ENCODE measurements at regions not wholly inside any gene's neighbourhood (a gene's known extent, or its start where the extent isn't known, plus 50 kb on each side); places are given as distances from the start of the nearest gene placed in this dataset.

DNA sequence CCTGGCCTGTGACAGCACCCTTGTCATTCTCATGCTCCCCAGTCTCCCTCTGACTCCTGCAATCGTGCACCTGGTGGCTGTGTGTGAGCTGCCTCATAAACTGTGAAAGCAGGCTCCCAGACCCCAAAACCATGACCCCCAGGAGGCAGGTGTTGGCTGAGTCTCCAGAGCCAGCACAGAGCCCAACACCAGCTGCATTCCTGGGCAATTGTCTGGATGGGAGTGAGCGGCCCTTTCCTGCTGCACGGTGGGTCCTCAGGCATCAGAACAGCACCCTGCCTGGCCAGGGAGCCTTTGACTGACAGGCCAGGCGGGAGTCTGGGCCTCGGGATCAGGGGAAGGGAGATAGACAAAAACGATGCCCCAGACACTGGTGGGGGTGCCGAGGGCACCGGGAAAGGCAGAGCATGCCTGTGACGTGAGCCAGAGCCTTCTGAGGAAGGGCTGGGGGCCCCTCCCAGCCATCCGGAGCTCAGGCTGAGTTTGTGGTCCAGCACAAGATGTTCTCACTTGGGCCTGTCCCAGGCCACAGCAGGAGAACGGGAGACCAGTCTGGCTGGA, 135.1 kb upstream of the GPC1 start:
- TF ChIP-seq, protein P1, sequence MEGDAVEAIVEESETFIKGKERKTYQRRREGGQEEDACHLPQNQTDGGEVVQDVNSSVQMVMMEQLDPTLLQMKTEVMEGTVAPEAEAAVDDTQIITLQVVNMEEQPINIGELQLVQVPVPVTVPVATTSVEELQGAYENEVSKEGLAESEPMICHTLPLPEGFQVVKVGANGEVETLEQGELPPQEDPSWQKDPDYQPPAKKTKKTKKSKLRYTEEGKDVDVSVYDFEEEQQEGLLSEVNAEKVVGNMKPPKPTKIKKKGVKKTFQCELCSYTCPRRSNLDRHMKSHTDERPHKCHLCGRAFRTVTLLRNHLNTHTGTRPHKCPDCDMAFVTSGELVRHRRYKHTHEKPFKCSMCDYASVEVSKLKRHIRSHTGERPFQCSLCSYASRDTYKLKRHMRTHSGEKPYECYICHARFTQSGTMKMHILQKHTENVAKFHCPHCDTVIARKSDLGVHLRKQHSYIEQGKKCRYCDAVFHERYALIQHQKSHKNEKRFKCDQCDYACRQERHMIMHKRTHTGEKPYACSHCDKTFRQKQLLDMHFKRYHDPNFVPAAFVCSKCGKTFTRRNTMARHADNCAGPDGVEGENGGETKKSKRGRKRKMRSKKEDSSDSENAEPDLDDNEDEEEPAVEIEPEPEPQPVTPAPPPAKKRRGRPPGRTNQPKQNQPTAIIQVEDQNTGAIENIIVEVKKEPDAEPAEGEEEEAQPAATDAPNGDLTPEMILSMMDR (IDR thresholded peaks at IDR 0.05) = no peak
- DNase-seq (ENCODE audit: low spot score) (peak; percentile 6), ATAC-seq (ENCODE audit: low FRiP score) (no peak)

DNA sequence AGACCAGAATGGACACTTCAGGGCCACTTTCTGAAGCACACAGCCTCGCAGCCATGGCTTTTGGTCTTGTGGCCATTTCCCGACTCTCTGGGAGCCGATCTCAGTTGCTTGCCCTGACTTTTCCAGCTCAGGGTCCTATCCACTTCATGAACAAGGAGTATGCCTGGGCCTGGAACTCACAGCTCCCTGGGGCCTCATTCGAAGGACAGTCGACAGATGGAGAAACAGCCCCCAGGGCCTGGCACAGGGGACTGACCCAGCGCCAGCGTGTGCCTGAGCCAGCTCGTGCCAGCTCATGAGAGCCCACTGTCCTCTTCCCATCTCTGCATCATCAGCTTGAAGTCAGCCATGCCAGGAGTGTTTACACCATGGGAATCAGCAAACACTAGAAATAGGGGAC, 134.6 kb upstream of the GPC1 start:
- DNase-seq (ENCODE audit: low spot score) (no peak), ATAC-seq (ENCODE audit: low FRiP score) (no peak)
- TF ChIP-seq, protein P1 (IDR thresholded peaks at IDR 0.05) = no peak

DNA sequence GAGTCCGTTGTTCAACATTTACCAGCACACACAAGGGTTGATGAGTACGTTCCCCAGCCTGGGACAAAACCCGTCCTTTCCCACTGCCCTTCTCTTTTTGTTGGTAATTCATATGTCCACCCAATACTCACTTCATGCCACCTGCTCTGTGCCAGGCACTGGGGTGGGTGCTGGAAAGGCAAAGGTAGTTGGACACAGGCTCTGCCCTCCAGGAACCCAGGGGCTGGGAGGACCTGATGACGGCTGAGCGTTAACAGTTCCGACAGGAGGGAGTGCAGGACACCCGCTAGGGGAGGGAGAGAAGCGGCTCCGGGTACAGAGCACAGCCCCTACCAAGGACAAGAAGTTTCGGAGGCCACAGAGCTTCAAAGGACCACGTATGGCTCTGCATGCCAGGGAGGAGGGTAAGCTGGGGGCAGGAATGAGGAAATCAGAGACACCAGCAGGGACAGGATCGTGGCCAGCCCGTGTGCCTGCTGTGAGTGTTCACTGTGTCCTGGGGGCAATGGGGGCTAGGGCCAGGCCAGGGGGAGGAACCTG, 134.1 kb upstream of the GPC1 start:
- DNase-seq (ENCODE audit: low spot score) (peak; percentile 1), ATAC-seq (ENCODE audit: low FRiP score) (no peak)
- TF ChIP-seq, protein P1 (IDR thresholded peaks at IDR 0.05) = no peak

- TF ChIP-seq, protein P1 (IDR thresholded peaks at IDR 0.05) = no peak
- DNase-seq (ENCODE audit: low spot score) (no peak), ATAC-seq (ENCODE audit: low FRiP score) (no peak)
Measured at GRCh38 chr2:240302041-240302440, 133.4 kb upstream of the GPC1 start.

DNA sequence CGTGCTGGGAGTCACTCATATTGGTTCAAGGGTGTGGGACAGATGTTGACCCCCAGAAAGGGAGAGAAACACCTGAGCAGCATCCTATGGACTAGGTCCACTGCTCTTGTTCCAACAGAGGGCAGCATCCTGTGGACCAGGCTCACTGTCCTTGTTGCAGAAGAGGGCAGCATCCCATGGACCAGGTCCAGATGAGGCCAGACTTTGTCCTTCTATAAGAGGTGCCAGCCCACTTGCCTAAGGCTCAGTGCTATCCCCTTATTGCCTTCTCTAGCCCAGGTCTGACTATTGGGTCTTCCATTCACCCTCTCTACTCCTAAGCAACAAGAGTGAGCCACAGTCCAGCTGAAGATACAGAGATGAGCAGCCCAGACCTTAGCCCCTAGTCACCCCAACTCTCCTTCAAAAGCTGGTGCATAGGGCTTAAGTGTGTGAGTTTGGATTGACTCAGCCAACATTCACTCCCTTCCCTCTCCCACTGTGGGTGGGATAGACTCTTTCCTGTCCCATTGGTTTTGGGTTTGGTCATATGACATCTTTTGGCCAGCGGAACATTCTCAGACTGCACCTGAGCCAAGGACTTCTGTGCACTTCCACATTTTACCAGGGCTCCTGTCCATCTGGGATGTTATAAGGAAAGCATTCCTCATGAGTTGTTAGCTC, 132.4 kb upstream of the GPC1 start:
- DNase-seq (ENCODE audit: low spot score) = peak; percentile 11
- TF ChIP-seq, protein P1 (IDR thresholded peaks at IDR 0.05) = no peak
- no peak for ATAC-seq (ENCODE audit: low FRiP score)

DNA sequence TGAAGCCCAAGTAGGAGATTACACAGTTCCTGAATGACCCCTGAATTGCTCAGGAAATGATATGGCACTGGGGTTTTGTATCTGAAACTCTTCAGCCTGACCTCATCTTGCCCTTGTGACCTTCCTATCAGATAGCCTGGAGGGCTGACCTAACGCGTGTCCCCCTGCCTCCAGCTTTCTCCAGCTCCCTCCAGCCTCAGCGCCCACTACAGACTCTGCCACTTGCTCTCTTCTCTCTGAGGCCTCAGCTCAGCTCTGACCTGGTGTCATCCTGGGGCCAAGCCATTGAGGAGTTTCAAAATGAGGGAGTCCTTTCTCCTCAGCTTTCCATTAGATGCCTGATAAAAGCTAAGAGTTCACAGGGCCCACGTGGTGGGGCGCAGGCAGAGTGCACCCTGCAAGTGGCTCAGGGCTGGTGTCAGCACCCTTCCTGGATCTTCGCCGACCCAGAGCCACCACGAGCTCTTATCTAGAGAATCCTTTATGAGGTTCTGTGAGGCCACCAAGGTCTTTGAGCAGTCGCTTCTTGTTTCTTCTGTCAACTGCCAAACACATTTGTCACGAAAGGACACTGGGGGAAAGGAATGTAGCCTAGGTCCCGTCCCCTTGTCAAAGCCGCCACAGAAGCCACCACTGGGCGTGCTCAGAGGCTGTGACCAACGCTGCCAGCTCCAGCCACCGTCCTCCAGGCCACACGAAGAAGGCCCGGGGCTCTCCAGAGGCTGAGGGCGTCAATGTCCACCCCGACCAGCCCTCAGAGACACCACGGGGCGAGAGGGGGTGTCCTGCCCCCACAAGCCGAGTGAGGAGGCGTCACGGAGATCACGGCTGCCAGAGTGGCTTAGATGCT, 131.3 kb upstream of the GPC1 start:
- DNase-seq (ENCODE audit: low spot score) = peak; percentile 9
- ATAC-seq (ENCODE audit: low FRiP score) = no peak
- TF ChIP-seq, protein P1 (IDR thresholded peaks at IDR 0.05) = no peak

Data from omental fat pad (tissue), 3 donors.